Type B pancreatic cell (in vitro differentiated cells): ENCODE measurements at regions not wholly inside any gene's neighbourhood (a gene's known extent, or its start where the extent isn't known, plus 50 kb on each side); places are given as distances from the start of the nearest gene placed in this dataset.
"Not testable (repeated sequence)": the region's sequence is repeated elsewhere in the genome, so short reads cannot be mapped to it uniquely, and the experiment has no call there.

Experiments
- DNase-seq: peaks from one replicate; pipeline ENCODE4 v3.0.0; 2021; ENCODE audit warnings: mixed read lengths; ENCODE audit not compliant: unreplicated experiment; ENCODE audit errors: extremely low spot score
- H3K27ac Mint-ChIP-seq: 2 replicates; pipeline ENCODE4 v1.8.0; 2021; ENCODE audit warnings: mild to moderate bottlenecking, mixed read lengths
- H3K27me3 Mint-ChIP-seq: 2 replicates; pipeline ENCODE4 v1.8.0; 2021; ENCODE audit warnings: mixed read lengths
- H3K36me3 Mint-ChIP-seq: 2 replicates; pipeline ENCODE4 v1.8.0; 2021; ENCODE audit warnings: mixed read lengths
- H3K4me1 Mint-ChIP-seq: one replicate; pipeline ENCODE4 v1.8.0; 2021; ENCODE audit warnings: mixed read lengths; ENCODE audit not compliant: unreplicated experiment
- H3K4me3 Mint-ChIP-seq: 2 replicates; pipeline ENCODE4 v1.8.0; 2021; ENCODE audit warnings: mild to moderate bottlenecking, mixed read lengths
- H3K9me3 Mint-ChIP-seq: 2 replicates; pipeline ENCODE4 v1.8.0; 2021; ENCODE audit warnings: mixed read lengths
- TF ChIP-seq, protein P1 (sequence below): fragments of 200-600 bp; sonication (generic); conservative IDR thresholded peaks from 2 replicates; pipeline ENCODE4 v1.5.0; 2021; ENCODE audit warnings: antibody characterized with exemption, mild to moderate bottlenecking

DNA sequence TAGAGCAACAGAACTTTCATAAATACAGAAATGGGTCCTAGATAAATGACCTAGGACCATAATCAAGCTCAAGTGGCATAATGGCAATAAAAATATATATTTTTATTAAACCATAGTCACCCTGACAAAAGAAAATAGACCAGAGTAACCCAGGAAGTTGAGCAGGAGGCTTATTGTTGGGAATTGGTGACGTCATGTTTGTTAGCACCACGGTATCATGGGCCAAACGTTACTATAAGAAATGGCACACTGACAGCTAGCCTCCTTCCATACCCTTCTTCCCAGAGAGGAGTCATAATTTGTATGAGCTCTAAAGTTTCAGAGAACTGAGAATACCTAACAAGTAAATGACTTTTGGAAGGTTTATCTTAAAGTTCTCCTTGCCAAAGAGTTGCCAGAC, 1698.2 kb downstream of the REEP3 start:
- no peaks in the 10 kb centered on the region for H3K9me3 Mint-ChIP-seq
- H3K27me3 Mint-ChIP-seq, result no peaks in the 10 kb centered on the region
- DNase-seq, result no peak
- no peaks in the 10 kb centered on the region for H3K4me1 Mint-ChIP-seq
- no peak overlapping the region for H3K4me3 Mint-ChIP-seq
- H3K36me3 Mint-ChIP-seq, result no peaks in the 10 kb centered on the region
- no peak overlapping the region for H3K27ac Mint-ChIP-seq
- TF ChIP-seq, protein P1, sequence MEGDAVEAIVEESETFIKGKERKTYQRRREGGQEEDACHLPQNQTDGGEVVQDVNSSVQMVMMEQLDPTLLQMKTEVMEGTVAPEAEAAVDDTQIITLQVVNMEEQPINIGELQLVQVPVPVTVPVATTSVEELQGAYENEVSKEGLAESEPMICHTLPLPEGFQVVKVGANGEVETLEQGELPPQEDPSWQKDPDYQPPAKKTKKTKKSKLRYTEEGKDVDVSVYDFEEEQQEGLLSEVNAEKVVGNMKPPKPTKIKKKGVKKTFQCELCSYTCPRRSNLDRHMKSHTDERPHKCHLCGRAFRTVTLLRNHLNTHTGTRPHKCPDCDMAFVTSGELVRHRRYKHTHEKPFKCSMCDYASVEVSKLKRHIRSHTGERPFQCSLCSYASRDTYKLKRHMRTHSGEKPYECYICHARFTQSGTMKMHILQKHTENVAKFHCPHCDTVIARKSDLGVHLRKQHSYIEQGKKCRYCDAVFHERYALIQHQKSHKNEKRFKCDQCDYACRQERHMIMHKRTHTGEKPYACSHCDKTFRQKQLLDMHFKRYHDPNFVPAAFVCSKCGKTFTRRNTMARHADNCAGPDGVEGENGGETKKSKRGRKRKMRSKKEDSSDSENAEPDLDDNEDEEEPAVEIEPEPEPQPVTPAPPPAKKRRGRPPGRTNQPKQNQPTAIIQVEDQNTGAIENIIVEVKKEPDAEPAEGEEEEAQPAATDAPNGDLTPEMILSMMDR, result no peak

DNA sequence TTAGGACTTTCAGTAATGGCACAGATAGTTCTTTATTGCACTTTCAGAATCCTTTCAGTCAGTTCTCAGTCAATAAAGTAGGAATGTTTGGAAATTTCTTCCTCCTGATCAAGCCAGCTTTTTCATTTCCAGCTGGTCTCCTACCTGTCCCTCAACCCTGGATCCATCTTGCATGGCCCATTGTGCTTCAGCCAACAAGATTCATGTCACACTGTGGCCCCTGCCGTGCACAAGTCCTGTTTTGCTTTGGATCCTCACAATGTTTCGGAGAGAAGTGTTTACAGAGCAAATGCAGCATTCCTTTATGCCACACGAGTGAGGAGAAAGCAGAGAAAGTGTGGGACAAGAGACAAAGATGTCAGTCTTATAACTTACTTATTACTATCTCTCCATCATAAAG, 1694.7 kb upstream of the LRRTM3 start:
- TF ChIP-seq, protein P1, result no peak

DNA sequence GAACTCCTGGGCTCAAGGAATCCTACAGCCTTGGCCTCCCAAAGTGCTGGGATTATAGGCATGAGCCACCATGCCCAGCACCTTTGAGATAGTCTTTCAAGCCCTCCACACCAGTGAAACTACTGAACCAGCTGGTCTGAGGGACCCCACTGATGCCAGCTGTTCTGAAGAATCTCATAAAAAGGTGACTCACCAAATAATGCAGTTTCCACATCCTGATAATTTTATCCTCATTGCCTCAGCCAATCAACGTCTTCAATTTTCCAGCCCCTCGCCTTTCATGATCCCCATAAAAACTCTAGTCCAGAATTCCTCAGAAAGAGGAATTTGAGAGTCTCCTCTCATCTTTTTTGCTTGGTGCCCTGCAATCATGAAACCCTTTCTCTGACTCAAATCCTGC, 1691.6 kb upstream of the LRRTM3 start:
- DNase-seq, result no peak
- no peak overlapping the region for H3K4me3 Mint-ChIP-seq
- no peaks in the 10 kb centered on the region for H3K4me1 Mint-ChIP-seq
- no peak overlapping the region for H3K27ac Mint-ChIP-seq
- no peaks in the 10 kb centered on the region for H3K36me3 Mint-ChIP-seq
- H3K9me3 Mint-ChIP-seq, result no peaks in the 10 kb centered on the region
- TF ChIP-seq, protein P1, result no peak
- H3K27me3 Mint-ChIP-seq, result no peaks in the 10 kb centered on the region

More for the DNA sequence above, 1694.7 kb upstream of the LRRTM3 start:
- H3K27me3 Mint-ChIP-seq, result peaks cover 8% of the 10 kb centered on the region
- H3K4me1 Mint-ChIP-seq, result no peaks in the 10 kb centered on the region
- DNase-seq, result no peak
- no peak overlapping the region for H3K4me3 Mint-ChIP-seq
- H3K27ac Mint-ChIP-seq, result no peak overlapping the region
- no peaks in the 10 kb centered on the region for H3K36me3 Mint-ChIP-seq
- H3K9me3 Mint-ChIP-seq, result peaks cover 4% of the 10 kb centered on the region

DNA sequence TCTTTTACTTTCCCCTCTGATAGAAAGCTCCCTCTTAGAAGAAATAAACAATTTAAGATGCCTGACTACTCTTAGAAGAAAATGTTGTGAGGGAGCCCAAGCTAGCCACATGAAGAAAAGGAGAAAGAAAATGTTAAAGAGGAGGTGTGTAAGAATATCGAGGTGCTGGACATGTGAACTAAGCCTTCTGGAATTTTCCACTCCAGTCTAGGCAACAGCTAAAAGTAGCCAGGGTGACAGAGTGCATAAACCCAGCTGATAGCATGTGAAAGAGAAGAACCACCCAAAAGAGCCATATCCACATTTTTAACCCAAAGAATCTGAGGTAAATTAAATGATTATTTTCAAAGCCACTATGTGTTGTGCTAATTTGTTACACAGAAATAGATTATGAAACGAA, 1690.6 kb upstream of the LRRTM3 start:
- no peak overlapping the region for H3K4me3 Mint-ChIP-seq
- H3K9me3 Mint-ChIP-seq, result no peaks in the 10 kb centered on the region
- TF ChIP-seq, protein P1, result no peak
- no peak for DNase-seq
- H3K27me3 Mint-ChIP-seq, result no peaks in the 10 kb centered on the region
- H3K36me3 Mint-ChIP-seq, result no peaks in the 10 kb centered on the region
- H3K4me1 Mint-ChIP-seq, result no peaks in the 10 kb centered on the region
- no peak overlapping the region for H3K27ac Mint-ChIP-seq

DNA sequence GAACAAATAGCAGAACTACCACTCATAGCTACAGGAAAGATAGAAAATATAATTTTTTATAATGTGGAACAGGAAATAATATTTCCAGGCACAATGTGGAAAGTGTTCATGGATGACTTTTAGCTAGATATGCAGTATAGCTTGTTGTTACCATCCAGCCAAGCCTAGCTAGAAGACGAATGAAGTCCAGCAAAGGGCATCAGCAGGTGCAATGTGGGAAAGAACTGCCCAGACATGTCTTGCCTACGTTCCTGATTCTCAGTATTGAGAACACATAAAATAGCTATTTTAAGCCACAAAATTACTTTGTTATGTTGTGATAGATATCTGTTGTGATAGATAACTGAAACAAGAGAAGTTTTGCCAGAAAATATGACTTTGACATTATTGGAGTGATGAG, 1690.0 kb upstream of the LRRTM3 start:
- no peaks in the 10 kb centered on the region for H3K4me1 Mint-ChIP-seq
- H3K27ac Mint-ChIP-seq, result no peak overlapping the region
- TF ChIP-seq, protein P1, result no peak

DNA sequence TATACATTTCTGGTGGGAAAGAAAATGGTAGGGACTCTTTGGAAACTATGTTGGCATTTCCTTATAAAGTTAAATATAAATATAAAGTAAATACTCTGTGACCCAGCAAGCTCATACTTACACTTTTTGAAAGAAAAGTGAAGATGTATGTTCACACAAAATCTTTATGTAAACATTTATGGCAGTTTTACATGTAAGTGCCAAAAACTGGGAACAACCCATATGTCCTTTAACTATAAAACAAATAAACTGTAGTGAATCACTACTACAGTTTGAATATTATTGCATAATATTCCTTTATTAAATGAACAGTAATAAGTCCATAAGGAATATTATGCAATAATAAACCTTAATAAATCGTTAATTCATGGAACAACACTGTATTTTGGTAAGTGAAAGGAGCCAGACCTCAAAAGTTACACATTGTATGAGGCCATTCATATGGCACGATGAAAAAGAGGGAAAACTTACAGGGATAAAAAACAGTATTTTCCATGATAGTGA, 1660.3 kb upstream of the LRRTM3 start:
- no peaks in the 10 kb centered on the region for H3K4me1 Mint-ChIP-seq
- DNase-seq, result no peak
- H3K27ac Mint-ChIP-seq, result no peak overlapping the region
- TF ChIP-seq, protein P1, result no peak
- H3K9me3 Mint-ChIP-seq, result peaks cover 6% of the 10 kb centered on the region
- H3K27me3 Mint-ChIP-seq, result no peaks in the 10 kb centered on the region
- H3K36me3 Mint-ChIP-seq, result no peaks in the 10 kb centered on the region
- H3K4me3 Mint-ChIP-seq, result no peak overlapping the region

More for the DNA sequence above, 1690.0 kb upstream of the LRRTM3 start:
- Mint-ChIP-seq H3K9me3 (no peaks in the 10 kb centered on the region), H3K4me3 (no peak overlapping the region), H3K36me3 (no peaks in the 10 kb centered on the region), H3K27me3 (no peaks in the 10 kb centered on the region)
- DNase-seq, result no peak

DNA sequence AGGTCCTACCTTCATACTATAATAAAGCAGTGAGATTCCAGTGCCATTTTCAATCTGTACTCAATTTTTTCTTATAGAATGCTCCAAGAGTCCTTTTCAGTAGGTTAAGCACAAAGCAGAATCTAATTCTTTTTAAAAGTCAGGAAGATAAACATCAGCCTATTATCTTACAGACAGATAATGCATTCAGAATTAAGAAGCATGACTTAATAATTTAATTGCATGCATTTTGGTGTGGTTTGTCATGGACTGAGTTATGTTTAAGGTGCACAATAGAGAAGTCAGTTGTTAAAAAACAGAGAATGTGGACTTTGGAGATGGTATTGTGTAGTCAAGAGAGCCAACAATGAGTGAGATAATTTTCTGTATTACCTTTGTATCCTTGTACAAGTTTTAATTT, 1656.3 kb upstream of the LRRTM3 start:
- not testable (repeated sequence) for DNase-seq, H3K9me3 Mint-ChIP-seq, H3K4me1 Mint-ChIP-seq, H3K4me3 Mint-ChIP-seq, H3K27me3 Mint-ChIP-seq, H3K36me3 Mint-ChIP-seq, H3K27ac Mint-ChIP-seq
